Cardiac muscle cell (in vitro differentiated cells and primary cell): ENCODE measurements at regions not wholly inside any gene's neighbourhood (a gene's known extent, or its start where the extent isn't known, plus 50 kb on each side); places are given as distances from the start of the nearest gene placed in this dataset.

Source experiments
- DNase-seq, 2 donors: peaks; one replicate each; pipeline versions ENCODE4 v3.0.0 to v3.0.0-alpha.2; 2010 to 2017; ENCODE audit warnings: low read depth in 1 of 2, low spot score in 1 of 2
- H3K27ac ChIP-seq: fragments of 200-600 bp; sonication (generic); 2 replicates; pipeline ENCODE4 v1.5.1; 2016
- H3K27me3 ChIP-seq: fragments of 200-600 bp; sonication (generic); 2 replicates; pipeline ENCODE4 v1.6.0; 2016; ENCODE audit warnings: control low read depth
- H3K36me3 ChIP-seq: fragments of 200-600 bp; sonication (generic); 2 replicates; pipeline ENCODE4 v1.5.1; 2016; ENCODE audit warnings: control low read depth
- H3K4me1 ChIP-seq: fragments of 200-600 bp; sonication (generic); 2 replicates; pipeline ENCODE4 v1.8.1; 2017; ENCODE audit warnings: low read depth, mild to moderate bottlenecking, mixed run types
- H3K4me3 ChIP-seq: fragments of 200-600 bp; sonication (generic); 2 replicates; pipeline ENCODE4 v1.5.1; 2016; ENCODE audit warnings: mild to moderate bottlenecking
- H3K9me3 ChIP-seq: fragments of 200-600 bp; sonication (generic); 2 replicates; pipeline ENCODE4 v1.5.1; 2017; ENCODE audit warnings: low read depth, mild to moderate bottlenecking, control low read depth
- CTCF ChIP-seq: IDR thresholded peaks from 2 replicates; pipeline ENCODE4 v1.5.1; 2012; ENCODE audit warnings: low read depth, mild to moderate bottlenecking, low read length

GRCh38 chr6:140830666-140831065 lies 1302.1 kb upstream of the GJE1 start:
- H3K9me3 ChIP-seq: no peaks in the 10 kb centered on the region
- no peaks in the 10 kb centered on the region for H3K4me1 ChIP-seq
- no peak overlapping the region for H3K27ac ChIP-seq
- H3K36me3 ChIP-seq: no peaks in the 10 kb centered on the region
- no peak overlapping the region for H3K4me3 ChIP-seq
- H3K27me3 ChIP-seq: no peaks in the 10 kb centered on the region
- no peak for TF ChIP-seq CTCF
- no peak for DNase-seq

DNA sequence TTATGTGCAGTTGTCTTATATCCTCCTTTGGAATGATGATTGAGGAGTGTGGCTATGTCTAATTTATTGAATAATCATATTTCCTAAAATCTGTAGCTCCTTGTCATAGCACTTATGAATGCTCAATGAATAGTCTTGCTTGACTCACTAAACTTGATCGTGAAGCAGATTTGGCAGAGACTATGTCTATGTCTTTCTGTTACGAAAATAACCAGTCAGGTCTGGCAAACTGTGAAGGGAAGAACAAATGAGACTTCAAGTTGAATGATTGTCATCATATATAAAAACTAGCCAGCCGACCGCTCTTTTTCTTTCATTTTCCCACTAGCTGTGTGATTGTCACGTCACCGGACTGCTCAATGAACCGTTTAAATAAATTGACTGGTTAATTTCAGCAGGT lies 1303.9 kb upstream of the GJE1 start:
- no peaks in the 10 kb centered on the region for H3K27me3 ChIP-seq
- H3K4me1 ChIP-seq: no peaks in the 10 kb centered on the region
- no peaks in the 10 kb centered on the region for H3K36me3 ChIP-seq
- no peaks in the 10 kb centered on the region for H3K9me3 ChIP-seq
- H3K4me3 ChIP-seq: no peak overlapping the region
- TF ChIP-seq CTCF: no peak
- no peak for DNase-seq
- no peak overlapping the region for H3K27ac ChIP-seq

DNA sequence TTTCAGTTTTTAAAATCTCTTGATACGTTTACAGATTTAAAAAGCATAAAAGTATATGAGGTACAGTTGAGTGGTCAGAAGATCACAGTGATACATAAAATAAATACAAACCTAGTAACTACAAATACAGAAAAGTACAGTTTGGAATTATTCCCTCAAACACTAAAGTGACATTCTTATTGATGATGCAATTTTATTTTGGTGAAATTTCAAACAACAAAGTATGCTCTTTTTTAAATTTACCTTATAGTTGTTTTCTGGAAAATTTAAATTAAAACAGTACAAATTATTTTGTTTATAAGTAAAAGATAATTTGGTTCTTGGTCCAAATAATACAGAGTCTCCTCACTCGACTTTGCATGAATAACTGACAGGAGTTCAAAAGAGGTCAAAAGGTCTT lies 1305.1 kb upstream of the GJE1 start:
- no peaks in the 10 kb centered on the region for H3K36me3 ChIP-seq
- DNase-seq: no peak
- H3K27ac ChIP-seq: no peak overlapping the region
- no peaks in the 10 kb centered on the region for H3K4me1 ChIP-seq
- no peak for TF ChIP-seq CTCF
- H3K27me3 ChIP-seq: no peaks in the 10 kb centered on the region
- H3K4me3 ChIP-seq: no peak overlapping the region
- H3K9me3 ChIP-seq: no peaks in the 10 kb centered on the region

GRCh38 chr6:140825731-140826130 lies 1307.0 kb upstream of the GJE1 start:
- H3K4me1 ChIP-seq: no peaks in the 10 kb centered on the region
- no peaks in the 10 kb centered on the region for H3K9me3 ChIP-seq
- no peaks in the 10 kb centered on the region for H3K27me3 ChIP-seq
- no peak overlapping the region for H3K4me3 ChIP-seq
- H3K27ac ChIP-seq: no peak overlapping the region
- no peak for DNase-seq
- no peak for TF ChIP-seq CTCF
- no peaks in the 10 kb centered on the region for H3K36me3 ChIP-seq

- no peak for DNase-seq
- Histone ChIP-seq H3K4me3 (no peak overlapping the region), H3K4me1 (no peaks in the 10 kb centered on the region), H3K27me3 (no peaks in the 10 kb centered on the region), H3K9me3 (no peaks in the 10 kb centered on the region), H3K27ac (no peak overlapping the region), H3K36me3 (no peaks in the 10 kb centered on the region)
- no peak for TF ChIP-seq CTCF
Measured at GRCh38 chr6:140824595-140824994, 1308.1 kb upstream of the GJE1 start.

DNA sequence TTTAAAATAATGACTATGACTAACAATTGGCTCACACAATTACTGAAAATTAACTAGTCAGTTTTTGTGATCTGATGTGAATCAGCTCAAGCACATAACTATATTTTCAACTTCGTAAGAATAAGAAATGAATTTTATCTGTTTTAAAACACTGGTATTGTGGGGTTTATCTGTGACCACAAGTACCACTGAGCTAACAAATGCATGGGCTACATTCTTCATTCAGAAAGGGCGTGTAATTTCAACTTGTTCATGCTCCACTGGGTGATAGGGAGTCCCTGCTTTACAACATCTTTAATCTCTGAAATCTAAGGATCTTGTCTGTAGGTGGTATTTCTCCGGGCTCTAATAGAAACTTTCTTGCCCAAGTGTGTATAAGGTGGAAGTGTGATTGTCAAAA lies 1311.5 kb upstream of the GJE1 start:
- Histone ChIP-seq H3K9me3 (no peaks in the 10 kb centered on the region), H3K36me3 (no peaks in the 10 kb centered on the region), H3K27me3 (no peaks in the 10 kb centered on the region), H3K27ac (no peak overlapping the region), H3K4me1 (no peaks in the 10 kb centered on the region), H3K4me3 (no peak overlapping the region)
- TF ChIP-seq CTCF: no peak
- DNase-seq: no peak
